Memory B cell (primary cell): ENCODE measurements at regions not wholly inside any gene's neighbourhood (a gene's known extent, or its start where the extent isn't known, plus 50 kb on each side); places are given as distances from the start of the nearest gene placed in this dataset.

ENCODE experiments used
- ATAC-seq: fragments of 150-1000 bp; cut with Tn5 transposase; 2 replicates; pipeline ENCODE4 v1.10.0; 2021; ENCODE audit warnings: low read depth, mild to moderate bottlenecking, moderate library complexity
- DNase-seq, 2 donors: peaks; one replicate each; pipeline ENCODE4 v3.0.0; 2022; ENCODE audit warnings: low spot score in 2 of 2
- H3K27ac Mint-ChIP-seq: one replicate; pipeline ENCODE4 v1.8.0; 2022; ENCODE audit warnings: mild to moderate bottlenecking, moderate library complexity, mixed read lengths
- H3K27me3 Mint-ChIP-seq: one replicate; pipeline ENCODE4 v1.8.0; 2022; ENCODE audit warnings: mixed read lengths
- H3K36me3 Mint-ChIP-seq: one replicate; pipeline ENCODE4 v1.8.0; 2022; ENCODE audit warnings: mild to moderate bottlenecking, mixed read lengths
- H3K4me1 Mint-ChIP-seq: one replicate; pipeline ENCODE4 v1.8.0; 2022; ENCODE audit warnings: mixed read lengths
- H3K4me3 Mint-ChIP-seq: one replicate; pipeline ENCODE4 v1.8.0; 2022; ENCODE audit warnings: mild to moderate bottlenecking, moderate library complexity, mixed read lengths
- H3K9me3 Mint-ChIP-seq: one replicate; pipeline ENCODE4 v1.8.0; 2022; ENCODE audit warnings: mixed read lengths

- Mint-ChIP-seq H3K9me3 (no peaks in the 10 kb centered on the region), H3K36me3 (no peaks in the 10 kb centered on the region), H3K4me3 (no peak overlapping the region), H3K27ac (no peak overlapping the region), H3K4me1 (no peaks in the 10 kb centered on the region), H3K27me3 (peaks cover 1% of the 10 kb centered on the region)
- no peak for DNase-seq
- no peak for ATAC-seq
These were observed 162.3 kb upstream of the TMC3 start for GRCh38 chr15:81536356-81536755.

- no peaks in the 10 kb centered on the region for H3K4me1 Mint-ChIP-seq
- ATAC-seq (no peak), DNase-seq (no peak)
- no peaks in the 10 kb centered on the region for H3K9me3 Mint-ChIP-seq
- no peaks in the 10 kb centered on the region for H3K36me3 Mint-ChIP-seq
- H3K27me3 Mint-ChIP-seq, result peaks cover 2% of the 10 kb centered on the region
- no peak overlapping the region for H3K27ac Mint-ChIP-seq
- no peak overlapping the region for H3K4me3 Mint-ChIP-seq
These were observed 160.1 kb upstream of the TMC3 start for GRCh38 chr15:81534124-81534523.

GRCh38 chr15:81532001-81532400 lies 158.0 kb upstream of the TMC3 start:
- no peaks in the 10 kb centered on the region for H3K36me3 Mint-ChIP-seq
- ATAC-seq (no peak), DNase-seq (no peak)
- no peaks in the 10 kb centered on the region for H3K4me1 Mint-ChIP-seq
- H3K27me3 Mint-ChIP-seq, result peaks cover 5% of the 10 kb centered on the region
- H3K9me3 Mint-ChIP-seq, result peaks cover 5% of the 10 kb centered on the region
- H3K4me3 Mint-ChIP-seq, result no peak overlapping the region
- no peak overlapping the region for H3K27ac Mint-ChIP-seq

GRCh38 chr15:81531109-81531592 lies 157.1 kb upstream of the TMC3 start:
- no peak for ATAC-seq
- Mint-ChIP-seq H3K4me1 (no peaks in the 10 kb centered on the region), H3K36me3 (no peaks in the 10 kb centered on the region), H3K4me3 (no peak overlapping the region), H3K9me3 (peaks cover 5% of the 10 kb centered on the region), H3K27ac (no peak overlapping the region), H3K27me3 (peaks cover 5% of the 10 kb centered on the region)
- DNase-seq, result no peak

- no peak overlapping the region for H3K27ac Mint-ChIP-seq
- peaks cover 5% of the 10 kb centered on the region for H3K9me3 Mint-ChIP-seq
- DNase-seq (no peak), ATAC-seq (no peak)
- no peaks in the 10 kb centered on the region for H3K4me1 Mint-ChIP-seq
- peaks cover 5% of the 10 kb centered on the region for H3K27me3 Mint-ChIP-seq
- no peaks in the 10 kb centered on the region for H3K36me3 Mint-ChIP-seq
- no peak overlapping the region for H3K4me3 Mint-ChIP-seq
These were observed 156.3 kb upstream of the TMC3 start for GRCh38 chr15:81530271-81530691.

GRCh38 chr15:81529481-81529880 lies 155.5 kb upstream of the TMC3 start:
- Mint-ChIP-seq H3K9me3 (peaks cover 5% of the 10 kb centered on the region), H3K4me1 (no peaks in the 10 kb centered on the region), H3K27me3 (peaks cover 5% of the 10 kb centered on the region), H3K36me3 (no peaks in the 10 kb centered on the region), H3K4me3 (no peak overlapping the region), H3K27ac (no peak overlapping the region)
- ATAC-seq (no peak), DNase-seq (no peak)

- Mint-ChIP-seq H3K9me3 (peaks cover 5% of the 10 kb centered on the region), H3K4me1 (no peaks in the 10 kb centered on the region), H3K4me3 (no peak overlapping the region), H3K27ac (no peak overlapping the region), H3K36me3 (no peaks in the 10 kb centered on the region), H3K27me3 (peaks cover 7% of the 10 kb centered on the region)
- ATAC-seq (no peak), DNase-seq (no peak)
These were observed 152.0 kb upstream of the TMC3 start for GRCh38 chr15:81526029-81526428.

GRCh38 chr15:81524496-81524895 lies 150.5 kb upstream of the TMC3 start:
- H3K27me3 Mint-ChIP-seq, result peaks cover 8% of the 10 kb centered on the region
- no peak overlapping the region for H3K4me3 Mint-ChIP-seq
- H3K36me3 Mint-ChIP-seq, result no peaks in the 10 kb centered on the region

GRCh38 chr15:81523867-81524266 lies 149.9 kb upstream of the TMC3 start:
- Mint-ChIP-seq H3K27me3 (peaks cover 11% of the 10 kb centered on the region), H3K4me1 (no peaks in the 10 kb centered on the region), H3K9me3 (peaks cover 6% of the 10 kb centered on the region), H3K4me3 (no peak overlapping the region), H3K36me3 (no peaks in the 10 kb centered on the region), H3K27ac (no peak overlapping the region)
- ATAC-seq (no peak), DNase-seq (no peak)

More at GRCh38 chr15:81524496-81524895, 150.5 kb upstream of the TMC3 start:
- DNase-seq (no peak), ATAC-seq (no peak)
- no peaks in the 10 kb centered on the region for H3K4me1 Mint-ChIP-seq
- no peak overlapping the region for H3K27ac Mint-ChIP-seq
- H3K9me3 Mint-ChIP-seq, result peaks cover 5% of the 10 kb centered on the region

GRCh38 chr15:81520480-81520879 lies 146.5 kb upstream of the TMC3 start:
- H3K4me3 Mint-ChIP-seq, result no peak overlapping the region
- H3K4me1 Mint-ChIP-seq, result no peaks in the 10 kb centered on the region
- H3K36me3 Mint-ChIP-seq, result no peaks in the 10 kb centered on the region
- H3K27ac Mint-ChIP-seq, result no peak overlapping the region
- no peak for DNase-seq
- H3K9me3 Mint-ChIP-seq, result peaks cover 2% of the 10 kb centered on the region
- H3K27me3 Mint-ChIP-seq, result peaks cover 13% of the 10 kb centered on the region
- ATAC-seq, result no peak

- DNase-seq (no peak), ATAC-seq (no peak)
- no peaks in the 10 kb centered on the region for H3K4me1 Mint-ChIP-seq
- H3K36me3 Mint-ChIP-seq, result no peaks in the 10 kb centered on the region
- H3K27ac Mint-ChIP-seq, result no peak overlapping the region
- H3K9me3 Mint-ChIP-seq, result peaks cover 2% of the 10 kb centered on the region
- peaks cover 10% of the 10 kb centered on the region for H3K27me3 Mint-ChIP-seq
- no peak overlapping the region for H3K4me3 Mint-ChIP-seq
These were observed 142.4 kb upstream of the TMC3 start for GRCh38 chr15:81516461-81516860.

- no peak for DNase-seq
- H3K36me3 Mint-ChIP-seq, result no peaks in the 10 kb centered on the region
- no peaks in the 10 kb centered on the region for H3K4me1 Mint-ChIP-seq
- no peak overlapping the region for H3K4me3 Mint-ChIP-seq
- peaks cover 10% of the 10 kb centered on the region for H3K27me3 Mint-ChIP-seq
- ATAC-seq, result no peak
- H3K27ac Mint-ChIP-seq, result no peak overlapping the region
- H3K9me3 Mint-ChIP-seq, result peaks cover 2% of the 10 kb centered on the region
These were observed 142.0 kb upstream of the TMC3 start for GRCh38 chr15:81516012-81516411.

- DNase-seq, result no peak
- no peak for ATAC-seq
- Mint-ChIP-seq H3K27me3 (peaks cover 12% of the 10 kb centered on the region), H3K4me3 (no peak overlapping the region), H3K36me3 (no peaks in the 10 kb centered on the region), H3K27ac (no peak overlapping the region), H3K4me1 (no peaks in the 10 kb centered on the region), H3K9me3 (peaks cover 2% of the 10 kb centered on the region)
These were observed 140.7 kb upstream of the TMC3 start for GRCh38 chr15:81514725-81515124.

GRCh38 chr15:81511138-81511537 lies 137.1 kb upstream of the TMC3 start:
- no peak overlapping the region for H3K4me3 Mint-ChIP-seq
- ATAC-seq (no peak), DNase-seq (no peak)
- H3K27me3 Mint-ChIP-seq, result peaks cover 10% of the 10 kb centered on the region
- H3K9me3 Mint-ChIP-seq, result no peaks in the 10 kb centered on the region
- H3K27ac Mint-ChIP-seq, result no peak overlapping the region
- H3K4me1 Mint-ChIP-seq, result no peaks in the 10 kb centered on the region
- H3K36me3 Mint-ChIP-seq, result no peaks in the 10 kb centered on the region

GRCh38 chr15:81507831-81508230 lies 133.8 kb upstream of the TMC3 start:
- no peak overlapping the region for H3K27ac Mint-ChIP-seq
- H3K27me3 Mint-ChIP-seq, result peaks cover 9% of the 10 kb centered on the region
- no peaks in the 10 kb centered on the region for H3K4me1 Mint-ChIP-seq
- DNase-seq (no peak), ATAC-seq (no peak)
- no peaks in the 10 kb centered on the region for H3K36me3 Mint-ChIP-seq
- no peaks in the 10 kb centered on the region for H3K9me3 Mint-ChIP-seq
- no peak overlapping the region for H3K4me3 Mint-ChIP-seq
